Central memory CD8-positive, alpha-beta T cell (primary cell): ENCODE measurements at regions not wholly inside any gene's neighbourhood (a gene's known extent, or its start where the extent isn't known, plus 50 kb on each side); places are given as distances from the start of the nearest gene placed in this dataset.
"Not testable (repeated sequence)": the region's sequence is repeated elsewhere in the genome, so short reads cannot be mapped to it uniquely, and the experiment has no call there.

ENCODE experiments used
- ATAC-seq: fragments of 150-1000 bp; cut with Tn5 transposase; replicated peaks from 2 replicates; pipeline ENCODE4 v1.10.0; 2022; ENCODE audit warnings: mild to moderate bottlenecking, moderate FRiP score, moderate number of reproducible peaks; ENCODE audit not compliant: poor library complexity, severe bottlenecking; ENCODE audit errors: extremely low read depth
- DNase-seq, 2 donors: peaks; one replicate each; pipeline ENCODE4 v3.0.0; 2021; ENCODE audit warnings: low spot score in 2 of 2
- H3K27ac Mint-ChIP-seq: one replicate; pipeline ENCODE4 v1.8.0; 2022; ENCODE audit warnings: low read depth, mild to moderate bottlenecking, moderate library complexity, mixed read lengths
- H3K27me3 Mint-ChIP-seq: one replicate; pipeline ENCODE4 v1.8.0; 2022; ENCODE audit warnings: mixed read lengths
- H3K36me3 Mint-ChIP-seq: one replicate; pipeline ENCODE4 v1.8.0; 2022; ENCODE audit warnings: mild to moderate bottlenecking, moderate library complexity, mixed read lengths; ENCODE audit not compliant: insufficient read depth
- H3K4me1 Mint-ChIP-seq: one replicate; pipeline ENCODE4 v1.8.0; 2022; ENCODE audit warnings: mixed read lengths
- H3K4me3 Mint-ChIP-seq: one replicate; pipeline ENCODE4 v1.8.0; 2022; ENCODE audit warnings: mild to moderate bottlenecking, moderate library complexity, mixed read lengths
- H3K9me3 Mint-ChIP-seq: one replicate; pipeline ENCODE4 v1.8.0; 2022; ENCODE audit warnings: mixed read lengths

- ATAC-seq = no peak
- no peaks in the 10 kb centered on the region for H3K36me3 Mint-ChIP-seq
- H3K27ac Mint-ChIP-seq = no peak overlapping the region
- DNase-seq = no peak
- no peak overlapping the region for H3K4me3 Mint-ChIP-seq
- H3K9me3 Mint-ChIP-seq = peaks cover 6% of the 10 kb centered on the region
- no peaks in the 10 kb centered on the region for H3K4me1 Mint-ChIP-seq
- H3K27me3 Mint-ChIP-seq = peaks cover 20% of the 10 kb centered on the region
These were observed 500.7 kb downstream of the ZNF674 start for GRCh38 chrX:46044486-46044885.

DNA sequence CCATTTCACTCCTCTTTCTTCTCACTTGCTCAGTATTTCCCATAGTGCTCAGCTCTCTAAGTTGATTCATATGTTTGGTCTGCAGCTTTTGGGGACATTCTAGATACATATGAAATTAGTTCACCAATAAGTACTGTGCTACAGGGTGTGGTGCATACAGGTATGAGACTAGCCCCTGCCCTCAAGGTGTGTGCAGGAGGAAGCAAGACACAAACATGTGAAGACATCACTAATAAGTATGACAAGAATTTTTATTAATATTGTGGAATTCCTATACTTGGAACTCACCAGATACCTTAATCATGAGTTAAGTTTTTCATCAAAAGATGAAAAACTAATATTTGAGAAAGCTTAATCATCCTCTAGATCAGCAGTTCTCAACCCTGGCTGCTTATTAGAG lies 505.2 kb downstream of the ZNF674 start:
- Mint-ChIP-seq H3K36me3 (no peaks in the 10 kb centered on the region), H3K27ac (no peak overlapping the region), H3K27me3 (no peaks in the 10 kb centered on the region), H3K4me3 (no peak overlapping the region), H3K9me3 (peaks cover 6% of the 10 kb centered on the region), H3K4me1 (no peaks in the 10 kb centered on the region)
- ATAC-seq (no peak), DNase-seq (no peak)

- Mint-ChIP-seq H3K9me3 (peaks cover 6% of the 10 kb centered on the region), H3K36me3 (no peaks in the 10 kb centered on the region), H3K27ac (no peak overlapping the region)
These were observed 505.7 kb downstream of the ZNF674 start for GRCh38 chrX:46039526-46039925.

GRCh38 chrX:46036508-46036907 lies 508.7 kb downstream of the ZNF674 start:
- Mint-ChIP-seq H3K27me3 (no peaks in the 10 kb centered on the region), H3K9me3 (peaks cover 3% of the 10 kb centered on the region), H3K4me1 (no peaks in the 10 kb centered on the region), H3K36me3 (no peaks in the 10 kb centered on the region), H3K27ac (no peak overlapping the region), H3K4me3 (no peak overlapping the region)
- DNase-seq = no peak
- no peak for ATAC-seq

More at GRCh38 chrX:46039526-46039925, 505.7 kb downstream of the ZNF674 start:
- Mint-ChIP-seq H3K4me1 (no peaks in the 10 kb centered on the region), H3K4me3 (no peak overlapping the region), H3K27me3 (no peaks in the 10 kb centered on the region)
- DNase-seq (no peak), ATAC-seq (no peak)

- no peak for ATAC-seq
These were observed 510.4 kb downstream of the ZNF674 start for GRCh38 chrX:46034868-46035267.

DNA sequence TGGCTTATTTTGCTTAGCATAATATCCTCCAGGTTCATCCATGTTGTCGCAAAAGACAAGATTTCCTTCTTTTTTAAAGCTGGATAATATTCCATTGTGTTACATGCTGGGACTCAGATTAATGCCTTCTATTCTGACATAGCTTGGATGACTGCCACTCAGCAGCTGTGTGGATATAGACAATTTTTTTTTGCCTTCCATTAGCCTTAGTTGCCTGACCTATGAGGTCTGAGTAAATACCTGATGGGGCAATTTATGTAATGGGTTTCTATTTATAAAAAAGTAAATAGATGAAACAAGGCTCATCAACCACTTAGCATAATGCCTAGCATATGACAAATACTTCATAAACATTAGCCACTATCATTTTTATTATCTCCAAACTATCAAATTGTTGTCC lies 515.4 kb downstream of the ZNF674 start:
- H3K36me3 Mint-ChIP-seq = no peaks in the 10 kb centered on the region
- no peaks in the 10 kb centered on the region for H3K4me1 Mint-ChIP-seq
- no peaks in the 10 kb centered on the region for H3K9me3 Mint-ChIP-seq
- ATAC-seq (no peak), DNase-seq (no peak)
- H3K27ac Mint-ChIP-seq = no peak overlapping the region
- no peaks in the 10 kb centered on the region for H3K27me3 Mint-ChIP-seq
- no peak overlapping the region for H3K4me3 Mint-ChIP-seq

More at GRCh38 chrX:46034868-46035267, 510.4 kb downstream of the ZNF674 start:
- Mint-ChIP-seq H3K27me3 (no peaks in the 10 kb centered on the region), H3K9me3 (no peaks in the 10 kb centered on the region), H3K36me3 (no peaks in the 10 kb centered on the region), H3K4me3 (no peak overlapping the region), H3K4me1 (no peaks in the 10 kb centered on the region), H3K27ac (no peak overlapping the region)
- DNase-seq = no peak

DNA sequence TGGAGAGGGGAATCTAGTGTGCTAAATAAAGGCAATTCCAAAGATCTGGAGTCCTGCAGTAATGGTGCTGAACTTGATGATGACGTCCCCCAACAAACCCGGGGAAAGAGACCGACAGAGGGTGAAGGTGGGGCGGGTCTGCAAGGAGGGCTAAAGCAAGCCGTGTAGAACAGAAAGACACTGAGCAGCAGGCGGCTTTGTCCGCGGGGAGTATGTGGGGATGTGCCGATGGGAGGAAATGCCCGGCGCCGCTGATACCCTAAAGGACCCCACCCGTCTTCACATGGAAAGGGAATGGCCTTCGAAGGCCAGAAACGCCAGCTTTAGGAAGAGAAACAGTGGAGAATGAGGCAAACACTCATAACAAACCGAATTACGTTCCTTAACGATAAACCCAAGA lies 528.9 kb downstream of the ZNF674 start:
- ATAC-seq (no peak), DNase-seq (no peak)
- H3K4me1 Mint-ChIP-seq = no peaks in the 10 kb centered on the region
- H3K27me3 Mint-ChIP-seq = no peaks in the 10 kb centered on the region
- no peak overlapping the region for H3K4me3 Mint-ChIP-seq
- no peaks in the 10 kb centered on the region for H3K36me3 Mint-ChIP-seq
- no peaks in the 10 kb centered on the region for H3K9me3 Mint-ChIP-seq
- H3K27ac Mint-ChIP-seq = no peak overlapping the region

GRCh38 chrX:46015653-46016052 lies 529.6 kb downstream of the ZNF674 start:
- Mint-ChIP-seq H3K4me1 (no peaks in the 10 kb centered on the region), H3K27me3 (no peaks in the 10 kb centered on the region), H3K4me3 (no peak overlapping the region), H3K27ac (no peak overlapping the region), H3K36me3 (no peaks in the 10 kb centered on the region), H3K9me3 (no peaks in the 10 kb centered on the region)
- no peak for ATAC-seq
- DNase-seq = no peak

DNA sequence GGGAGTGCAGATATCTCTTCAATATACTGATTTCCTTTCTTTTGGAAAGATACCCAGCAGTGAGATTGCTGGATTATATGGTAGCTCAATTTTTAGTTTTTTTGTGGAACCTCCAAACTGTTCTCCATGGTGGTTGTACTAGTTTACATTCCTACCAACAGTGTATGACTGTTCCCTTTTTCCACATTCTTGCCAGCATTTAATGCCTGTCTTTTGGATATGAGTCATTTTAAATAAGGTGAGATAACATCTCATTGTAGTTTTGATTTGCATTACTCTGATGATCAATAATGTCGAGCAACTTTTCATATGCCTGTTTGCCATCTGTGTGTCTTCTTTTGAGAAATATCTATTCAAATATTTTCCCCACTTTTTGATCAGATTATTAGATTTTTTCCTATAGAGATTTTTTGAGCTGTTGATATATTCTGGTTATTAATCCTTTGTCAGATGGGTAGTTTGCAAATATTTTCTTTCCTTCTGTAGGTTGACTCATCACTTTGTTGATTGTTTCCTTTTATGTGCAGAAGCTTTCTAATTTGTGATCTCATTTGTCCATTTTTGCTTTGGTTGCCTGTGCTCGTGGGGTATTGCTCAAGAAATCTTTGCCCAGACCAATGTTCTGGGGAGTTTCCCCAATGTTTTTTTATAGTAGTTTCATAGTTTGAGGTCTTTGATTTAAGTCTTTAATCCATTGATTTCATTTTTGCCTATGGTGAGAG lies 552.7 kb downstream of the ZNF674 start:
- H3K4me3 Mint-ChIP-seq = no peak overlapping the region
- no peaks in the 10 kb centered on the region for H3K4me1 Mint-ChIP-seq
- H3K36me3 Mint-ChIP-seq = no peaks in the 10 kb centered on the region
- no peaks in the 10 kb centered on the region for H3K9me3 Mint-ChIP-seq
- no peaks in the 10 kb centered on the region for H3K27me3 Mint-ChIP-seq
- ATAC-seq (no peak), DNase-seq (no peak)
- no peak overlapping the region for H3K27ac Mint-ChIP-seq

GRCh38 chrX:45986971-45987370 lies 558.2 kb downstream of the ZNF674 start:
- H3K4me1 Mint-ChIP-seq = no peaks in the 10 kb centered on the region
- DNase-seq (no peak), ATAC-seq (no peak)
- no peaks in the 10 kb centered on the region for H3K27me3 Mint-ChIP-seq
- no peaks in the 10 kb centered on the region for H3K9me3 Mint-ChIP-seq
- no peak overlapping the region for H3K4me3 Mint-ChIP-seq
- peaks cover 2% of the 10 kb centered on the region for H3K36me3 Mint-ChIP-seq
- H3K27ac Mint-ChIP-seq = no peak overlapping the region

DNA sequence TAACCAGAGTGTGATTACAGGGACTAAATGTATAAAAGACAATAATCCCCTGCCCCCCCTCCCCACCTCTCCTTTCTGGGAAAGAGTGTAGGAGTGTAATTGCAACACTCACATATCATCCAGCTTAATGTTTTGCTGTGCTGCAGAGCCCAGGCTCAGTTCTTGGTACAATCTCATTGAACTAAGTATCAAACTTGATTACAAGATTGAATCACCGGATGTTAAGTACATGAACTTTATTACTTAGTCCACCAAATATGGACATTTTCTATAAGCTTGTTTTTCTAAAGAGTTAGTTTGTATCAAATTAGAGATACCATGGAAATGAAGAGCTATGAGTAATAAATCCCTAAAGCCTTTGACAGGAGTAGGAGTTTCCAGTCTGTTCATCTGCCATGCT lies 559.1 kb downstream of the ZNF674 start:
- peaks cover 4% of the 10 kb centered on the region for H3K27me3 Mint-ChIP-seq
- H3K4me3 Mint-ChIP-seq = no peak overlapping the region

GRCh38 chrX:45982958-45983727 lies 562.1 kb downstream of the ZNF674 start:
- not testable (repeated sequence) for H3K27ac Mint-ChIP-seq, H3K9me3 Mint-ChIP-seq, H3K4me3 Mint-ChIP-seq, H3K4me1 Mint-ChIP-seq, H3K27me3 Mint-ChIP-seq, DNase-seq, H3K36me3 Mint-ChIP-seq, ATAC-seq

More for the DNA sequence above, 559.1 kb downstream of the ZNF674 start:
- ATAC-seq = no peak
- Mint-ChIP-seq H3K36me3 (peaks cover 2% of the 10 kb centered on the region), H3K9me3 (no peaks in the 10 kb centered on the region), H3K27ac (no peak overlapping the region), H3K4me1 (no peaks in the 10 kb centered on the region)
- no peak for DNase-seq

DNA sequence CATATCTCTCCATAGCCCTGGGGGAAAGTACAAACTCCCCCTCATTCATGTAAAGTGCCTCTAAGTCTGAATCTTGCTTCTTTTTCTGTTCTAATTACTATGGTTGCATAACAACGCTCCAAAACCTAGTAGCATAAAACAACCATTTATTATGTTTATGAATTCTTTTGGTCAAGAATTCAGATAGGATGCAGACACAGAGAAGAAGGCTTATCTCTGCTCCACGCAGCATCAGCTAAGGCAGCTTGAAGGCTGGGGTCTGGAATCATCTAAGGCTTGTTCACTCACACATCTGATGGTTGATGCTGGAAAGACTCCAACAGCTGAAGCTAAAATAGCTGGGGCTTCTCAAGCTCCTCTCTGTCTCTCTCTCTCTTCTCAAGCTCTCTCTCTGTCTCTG lies 564.5 kb downstream of the ZNF674 start:
- H3K27me3 Mint-ChIP-seq = peaks cover 9% of the 10 kb centered on the region
- ATAC-seq (no peak), DNase-seq (no peak)
- no peaks in the 10 kb centered on the region for H3K9me3 Mint-ChIP-seq
- H3K4me3 Mint-ChIP-seq = no peak overlapping the region
- no peaks in the 10 kb centered on the region for H3K4me1 Mint-ChIP-seq
- peaks cover 2% of the 10 kb centered on the region for H3K36me3 Mint-ChIP-seq
- H3K27ac Mint-ChIP-seq = no peak overlapping the region
